ENCODE measurements at regions not wholly inside any gene's neighbourhood (a gene's known extent, or its start where the extent isn't known, plus 50 kb on each side); places are given as distances from the start of the nearest gene placed in this dataset.

- no peak for TF ChIP-seq POLR2A (IDR thresholded peaks at IDR 0.05; ENCODE audit: low read length)
- no peak for TF ChIP-seq GATA1 (IDR thresholded peaks at IDR 0.05; ENCODE audit: low read depth, low read length)
Measured at GRCh38 chr7:91573405-91573804, 307.1 kb downstream of the MTERF1 start.
